ENCODE measurements at regions not wholly inside any gene's neighbourhood (a gene's known extent, or its start where the extent isn't known, plus 50 kb on each side); places are given as distances from the start of the nearest gene placed in this dataset.
"Not testable (repeated sequence)": the region's sequence is repeated elsewhere in the genome, so short reads cannot be mapped to it uniquely, and the experiment has no call there.

GRCh38 chr12:9454021-9454420, 153.7 kb downstream of the KLRB1 start:
- intact Hi-C loops (cut with DNase I); DNase-seq (ENCODE audit: low spot score): not testable (repeated sequence)

DNA sequence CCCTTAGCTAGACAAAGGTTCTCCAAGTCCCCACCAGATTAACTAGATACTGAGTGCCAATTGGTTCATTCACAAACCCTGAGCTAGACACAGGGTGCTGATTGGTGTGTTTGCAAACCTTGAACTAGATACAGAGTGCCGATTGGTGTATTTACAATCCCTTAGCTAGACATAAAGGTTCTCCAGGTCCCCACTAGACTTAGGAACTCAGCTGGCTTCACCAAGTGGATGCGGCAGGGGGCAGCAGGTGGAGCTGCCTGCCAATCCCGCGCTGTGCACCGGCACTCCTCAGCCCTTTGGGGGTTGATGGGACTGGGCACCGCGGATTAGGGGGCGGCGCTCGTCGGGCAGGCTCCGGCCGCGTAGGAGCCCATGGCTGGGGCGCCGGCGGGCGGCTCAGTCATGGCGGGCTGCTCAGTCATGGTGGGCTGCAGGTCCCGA, 157.6 kb downstream of the KLRB1 start:
- DNase-seq (ENCODE audit: low spot score); intact Hi-C loops (cut with DNase I): not testable (repeated sequence)

DNA sequence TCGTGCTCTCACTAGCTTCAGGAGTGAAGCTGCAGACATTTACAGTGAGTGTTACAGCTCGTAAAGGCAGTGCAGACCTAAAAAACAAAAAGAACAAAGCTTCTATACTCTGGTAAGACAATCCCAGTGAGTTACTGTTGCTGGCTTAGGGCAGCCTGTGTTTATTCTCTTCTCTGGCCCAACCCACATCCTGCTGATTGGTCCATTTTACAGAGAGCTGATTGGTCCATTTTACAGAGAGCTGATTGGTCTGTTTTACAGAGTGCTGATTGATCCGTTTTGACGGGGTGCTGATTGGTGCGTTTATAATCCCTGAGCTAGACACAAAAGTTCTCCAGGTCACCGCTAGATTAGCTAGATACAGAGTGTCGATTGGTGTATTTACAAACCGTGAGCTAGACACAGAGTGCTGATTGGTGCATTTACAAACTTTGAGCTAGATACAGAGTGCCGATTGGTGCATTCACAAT, 158.0 kb downstream of the KLRB1 start:
- intact Hi-C loops (cut with DNase I); DNase-seq (ENCODE audit: low spot score): not testable (repeated sequence)

GRCh38 chr12:9449181-9449580, 158.5 kb downstream of the KLRB1 start:
- DNase-seq (ENCODE audit: low spot score): no peak
- intact Hi-C loops (cut with DNase I): no loop called here

DNA sequence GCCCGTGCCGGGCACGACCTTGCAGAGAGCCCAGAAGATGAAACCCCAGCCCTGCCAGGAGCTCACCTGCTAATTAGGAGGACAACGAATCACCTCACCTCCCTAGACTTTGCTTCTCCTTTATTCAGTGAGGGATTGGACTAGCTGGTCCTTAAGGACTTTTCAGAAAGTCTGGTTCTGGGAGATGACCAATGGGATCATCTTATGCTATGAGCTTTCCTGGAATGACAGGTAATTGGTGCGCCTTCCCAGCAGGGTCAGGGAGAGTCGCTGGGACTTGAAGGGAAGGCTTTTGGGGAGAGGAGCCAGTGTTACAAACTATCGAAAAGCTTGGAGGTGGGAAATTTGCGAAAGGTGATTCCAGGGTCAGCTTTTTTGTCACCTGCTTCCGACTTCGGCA, 159.1 kb downstream of the KLRB1 start:
- intact Hi-C loops (cut with DNase I); DNase-seq (ENCODE audit: low spot score): not testable (repeated sequence)

- intact Hi-C loops (cut with DNase I): not testable (repeated sequence)
- peak; percentile 94 for DNase-seq (ENCODE audit: low spot score)
Observed at GRCh38 chr12:9447791-9448614, 159.7 kb downstream of the KLRB1 start.

GRCh38 chr12:9446883-9447761, 160.6 kb downstream of the KLRB1 start:
- intact Hi-C loops (cut with DNase I); DNase-seq (ENCODE audit: low spot score): not testable (repeated sequence)

DNA sequence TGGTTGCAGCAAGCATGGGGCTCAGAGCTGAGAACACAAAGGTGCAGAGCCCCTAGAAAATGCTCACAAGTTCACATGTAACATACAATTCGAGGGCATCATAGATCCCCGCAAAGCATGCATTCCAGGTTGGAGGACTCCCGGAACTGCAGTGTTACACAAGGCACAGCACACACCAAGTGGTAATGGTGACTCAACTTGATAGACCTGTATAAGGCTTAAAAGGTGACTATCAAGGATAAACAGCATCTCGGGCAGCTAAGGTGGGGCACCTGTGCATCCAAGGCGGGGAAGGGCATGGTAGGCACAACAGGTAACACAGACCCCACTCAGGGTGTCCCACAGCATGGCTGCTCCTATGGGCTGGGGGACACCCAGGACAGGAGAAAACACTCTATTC, 167.3 kb downstream of the KLRB1 start:
- intact Hi-C loops (cut with DNase I); DNase-seq (ENCODE audit: low spot score): not testable (repeated sequence)

DNA sequence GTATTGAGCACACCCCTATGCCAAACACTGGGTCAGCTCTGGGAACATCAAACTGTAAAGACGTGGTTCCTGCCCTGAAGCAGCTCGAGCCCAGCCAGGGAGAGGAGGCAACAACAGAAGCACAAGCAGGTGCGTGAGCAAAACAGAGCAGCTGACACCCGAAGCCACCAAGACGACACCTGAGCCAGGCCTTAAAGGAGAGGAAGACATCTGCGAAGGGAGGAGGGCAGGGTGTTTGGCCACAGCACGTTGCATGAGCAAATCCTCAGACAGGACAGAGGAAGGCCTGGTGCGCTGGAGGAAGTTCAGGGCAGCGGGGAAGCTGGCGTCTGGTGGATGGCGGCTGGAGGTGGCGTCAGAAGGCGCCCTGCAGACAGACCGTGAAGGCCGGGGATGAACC, 172.0 kb downstream of the KLRB1 start:
- intact Hi-C loops (cut with DNase I); DNase-seq (ENCODE audit: low spot score): not testable (repeated sequence)

- DNase-seq (ENCODE audit: low spot score): peak; percentile 20
- intact Hi-C loops (cut with DNase I): not testable (repeated sequence)
Observed at GRCh38 chr12:9430385-9430784, 177.3 kb downstream of the KLRB1 start.

DNA sequence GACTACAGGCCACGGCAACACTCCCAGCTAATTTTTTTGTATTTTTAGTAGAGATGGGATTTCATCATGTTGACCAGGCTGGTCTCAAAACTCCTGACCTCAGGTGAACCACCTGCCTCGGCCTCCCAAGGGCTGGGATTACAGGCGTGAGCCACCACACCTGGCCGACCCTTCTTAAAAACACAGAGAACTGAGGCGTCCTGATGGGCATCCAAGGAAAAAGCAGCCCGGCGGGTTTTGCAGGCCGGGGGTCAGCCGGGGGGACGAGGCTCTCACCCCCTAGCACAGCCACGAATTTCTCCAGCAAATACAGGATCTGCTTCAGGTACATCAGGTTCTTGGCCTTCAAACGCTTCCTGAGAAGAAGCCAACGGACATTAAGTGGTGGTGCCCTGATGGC, 178.9 kb downstream of the KLRB1 start:
- intact Hi-C loops (cut with DNase I): not testable (repeated sequence)
- DNase-seq (ENCODE audit: low spot score): peak; percentile 61

GRCh38 chr12:9425429-9425828, 182.3 kb downstream of the KLRB1 start:
- DNase-seq (ENCODE audit: low spot score): not testable (repeated sequence)

GRCh38 chr12:9424175-9424740, 183.5 kb downstream of the KLRB1 start:
- DNase-seq (ENCODE audit: low spot score); intact Hi-C loops (cut with DNase I): not testable (repeated sequence)

More at GRCh38 chr12:9425429-9425828, 182.3 kb downstream of the KLRB1 start:
- intact Hi-C loops (cut with DNase I): not testable (repeated sequence)

- intact Hi-C loops (cut with DNase I); DNase-seq (ENCODE audit: low spot score): not testable (repeated sequence)
Observed at GRCh38 chr12:9422689-9423088, 185.0 kb downstream of the KLRB1 start.

DNA sequence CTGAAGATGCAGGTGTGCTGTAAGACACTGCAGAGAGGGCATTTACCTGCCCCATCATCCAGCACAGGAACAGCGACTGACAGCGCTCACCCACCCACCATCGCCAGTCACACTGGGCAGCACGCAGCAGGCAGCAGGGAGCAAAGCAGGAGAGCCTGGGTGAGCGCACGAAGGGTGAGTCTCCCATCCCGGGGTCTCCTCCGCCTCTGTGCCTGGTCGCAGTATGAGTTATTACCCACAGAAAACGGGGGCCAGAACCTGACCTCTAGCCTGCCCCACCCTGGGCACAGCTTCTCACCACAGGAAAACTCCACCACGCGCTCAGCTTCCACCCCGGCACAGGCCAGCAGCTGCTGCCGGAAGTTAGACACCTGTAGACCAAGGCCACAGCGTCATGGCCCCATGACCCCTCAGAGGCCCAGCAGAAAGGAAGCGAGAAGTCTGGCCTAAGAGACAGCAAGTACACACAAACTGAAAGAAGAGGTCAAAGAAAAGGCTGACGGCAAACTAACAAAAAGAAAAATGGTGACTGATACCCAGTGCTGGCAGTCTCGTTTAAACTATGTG, 186.1 kb downstream of the KLRB1 start:
- DNase-seq (ENCODE audit: low spot score): peak; percentile 51
- intact Hi-C loops (cut with DNase I): not testable (repeated sequence)

GRCh38 chr12:9420817-9421519, 186.7 kb downstream of the KLRB1 start:
- intact Hi-C loops (cut with DNase I): not testable (repeated sequence)
- DNase-seq (ENCODE audit: low spot score): peak; percentile 57

DNA sequence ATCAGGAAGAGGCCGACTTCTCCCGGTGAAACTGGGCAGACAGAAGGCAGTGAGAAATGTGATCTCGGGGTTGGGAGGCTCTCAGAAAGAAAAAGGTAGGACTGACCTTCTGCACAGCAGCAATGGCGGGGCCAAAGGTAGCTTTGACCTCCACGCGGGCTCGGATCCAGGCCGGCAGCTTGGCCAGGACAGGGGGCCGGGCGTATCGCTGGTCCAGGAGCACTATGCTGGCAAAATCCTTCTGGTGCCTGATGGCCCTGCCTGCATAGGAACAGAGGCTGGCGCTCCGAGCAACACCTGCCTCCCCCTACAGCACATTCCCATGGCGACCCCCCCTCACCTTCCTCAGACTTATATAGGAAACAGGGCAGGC, 189.1 kb downstream of the KLRB1 start:
- intact Hi-C loops (cut with DNase I): not testable (repeated sequence)
- DNase-seq (ENCODE audit: low spot score): peak; percentile 24

DNA sequence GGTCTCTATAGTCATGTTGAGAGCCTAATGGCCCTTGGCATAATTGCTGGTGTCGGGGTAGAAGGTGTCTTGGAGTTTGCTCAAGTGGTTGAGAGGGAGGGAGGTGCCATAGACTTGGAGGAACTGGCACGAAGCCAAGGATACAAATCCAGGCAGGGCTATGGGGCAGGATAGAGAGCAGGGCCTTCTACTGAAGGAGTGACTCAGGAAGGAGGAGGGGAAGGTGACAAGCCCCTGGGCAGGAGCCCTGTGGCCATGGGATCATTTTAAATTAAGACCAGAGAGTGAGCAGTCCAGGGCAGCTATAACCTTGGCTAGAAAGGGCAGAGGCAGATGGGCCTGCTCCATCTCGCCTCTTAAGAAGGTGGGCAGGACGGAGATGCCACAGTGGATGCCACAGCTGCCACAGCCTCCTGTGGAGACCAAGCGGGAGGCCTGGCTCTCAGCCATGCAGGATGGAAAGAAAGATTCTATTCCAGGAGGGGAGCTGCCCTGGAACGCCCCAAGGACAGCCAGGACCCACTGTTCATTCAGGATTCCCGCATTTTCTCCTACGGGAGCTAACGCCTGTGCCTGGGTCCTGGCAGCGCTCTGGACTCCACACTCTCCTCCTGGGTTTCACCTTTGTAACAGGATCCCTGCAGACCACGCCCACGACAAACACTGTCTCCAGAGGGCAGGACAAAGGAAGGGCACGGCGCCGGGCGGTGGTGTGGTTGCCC, 189.6 kb downstream of the KLRB1 start:
- intact Hi-C loops (cut with DNase I): not testable (repeated sequence)
- DNase-seq (ENCODE audit: low spot score): peak; percentile 72

All from cardiac septum (tissue), 1 donor.